SK-N-SH (cell line): ENCODE measurements at regions not wholly inside any gene's neighbourhood (a gene's known extent, or its start where the extent isn't known, plus 50 kb on each side); places are given as distances from the start of the nearest gene placed in this dataset.
"Not testable (repeated sequence)": the region's sequence is repeated elsewhere in the genome, so short reads cannot be mapped to it uniquely, and the experiment has no call there.

Source experiments
- EZH2phosphoT487 ChIP-seq: fragments of 200-600 bp; sonication (generic); IDR thresholded peaks from 2 replicates; pipeline ENCODE4 v1.6.1; 2017; ENCODE audit warnings: low read depth, mixed run types, mild to moderate bottlenecking, antibody characterized with exemption, moderate library complexity, borderline replicate concordance
- GABPA ChIP-seq: IDR thresholded peaks from 2 replicates; pipeline ENCODE4 v1.4.0; 2012; ENCODE audit warnings: low read depth, mild to moderate bottlenecking
- JUND ChIP-seq: IDR thresholded peaks from 2 replicates; pipeline ENCODE4 v1.4.0; 2012
- RCOR1 ChIP-seq: fragments of 150-350 bp; IDR thresholded peaks from 2 replicates; pipeline ENCODE4 v1.6.1; 2017; ENCODE audit warnings: antibody characterized with exemption, low read length
- SIN3A ChIP-seq: IDR thresholded peaks from 2 replicates; pipeline ENCODE4 v1.6.1; 2012; ENCODE audit warnings: low read depth, mild to moderate bottlenecking, low read length, moderate library complexity, borderline replicate concordance
- TCF12 ChIP-seq: IDR thresholded peaks from 2 replicates; pipeline ENCODE4 v1.4.0; 2012
- USF2 ChIP-seq: fragments of 150-350 bp; IDR thresholded peaks from 2 replicates; pipeline ENCODE4 v1.6.1; 2017; ENCODE audit warnings: antibody characterized with exemption, low read length, low read depth, borderline replicate concordance
- YY1 ChIP-seq: IDR thresholded peaks from 2 replicates; pipeline ENCODE4 v1.4.0; 2012; ENCODE audit warnings: low read depth, mild to moderate bottlenecking
- TF ChIP-seq, protein P1 (sequence below): fragments of 200-600 bp; sonication (generic); IDR thresholded peaks from 2 replicates; pipeline ENCODE4 v1.6.1; 2017; ENCODE audit warnings: antibody characterized with exemption, mild to moderate bottlenecking, moderate library complexity
- TF ChIP-seq, protein P2 (sequence below): IDR thresholded peaks from 2 replicates; pipeline ENCODE4 v1.4.0; 2012; ENCODE audit warnings: low read depth, borderline replicate concordance

GRCh38 chr14:105741707-105742530, 215.5 kb downstream of the TMEM121 start:
- TF ChIP-seq, protein P1, sequence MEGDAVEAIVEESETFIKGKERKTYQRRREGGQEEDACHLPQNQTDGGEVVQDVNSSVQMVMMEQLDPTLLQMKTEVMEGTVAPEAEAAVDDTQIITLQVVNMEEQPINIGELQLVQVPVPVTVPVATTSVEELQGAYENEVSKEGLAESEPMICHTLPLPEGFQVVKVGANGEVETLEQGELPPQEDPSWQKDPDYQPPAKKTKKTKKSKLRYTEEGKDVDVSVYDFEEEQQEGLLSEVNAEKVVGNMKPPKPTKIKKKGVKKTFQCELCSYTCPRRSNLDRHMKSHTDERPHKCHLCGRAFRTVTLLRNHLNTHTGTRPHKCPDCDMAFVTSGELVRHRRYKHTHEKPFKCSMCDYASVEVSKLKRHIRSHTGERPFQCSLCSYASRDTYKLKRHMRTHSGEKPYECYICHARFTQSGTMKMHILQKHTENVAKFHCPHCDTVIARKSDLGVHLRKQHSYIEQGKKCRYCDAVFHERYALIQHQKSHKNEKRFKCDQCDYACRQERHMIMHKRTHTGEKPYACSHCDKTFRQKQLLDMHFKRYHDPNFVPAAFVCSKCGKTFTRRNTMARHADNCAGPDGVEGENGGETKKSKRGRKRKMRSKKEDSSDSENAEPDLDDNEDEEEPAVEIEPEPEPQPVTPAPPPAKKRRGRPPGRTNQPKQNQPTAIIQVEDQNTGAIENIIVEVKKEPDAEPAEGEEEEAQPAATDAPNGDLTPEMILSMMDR = not testable (repeated sequence)
- not testable (repeated sequence) for TF ChIP-seq EZH2phosphoT487, JUND, SIN3A, GABPA, YY1, TCF12, USF2, RCOR1
- TF ChIP-seq, protein P2, sequence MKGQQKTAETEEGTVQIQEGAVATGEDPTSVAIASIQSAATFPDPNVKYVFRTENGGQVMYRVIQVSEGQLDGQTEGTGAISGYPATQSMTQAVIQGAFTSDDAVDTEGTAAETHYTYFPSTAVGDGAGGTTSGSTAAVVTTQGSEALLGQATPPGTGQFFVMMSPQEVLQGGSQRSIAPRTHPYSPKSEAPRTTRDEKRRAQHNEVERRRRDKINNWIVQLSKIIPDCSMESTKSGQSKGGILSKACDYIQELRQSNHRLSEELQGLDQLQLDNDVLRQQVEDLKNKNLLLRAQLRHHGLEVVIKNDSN = not testable (repeated sequence)
